DMS79 treated with DMSO at 0.1 percent for 48 hours (cell line): ENCODE measurements at regions not wholly inside any gene's neighbourhood (a gene's known extent, or its start where the extent isn't known, plus 50 kb on each side); places are given as distances from the start of the nearest gene placed in this dataset.
"Not testable (repeated sequence)": the region's sequence is repeated elsewhere in the genome, so short reads cannot be mapped to it uniquely, and the experiment has no call there.

Experiments
- DNase-seq: peaks from one replicate; lab custom pipeline; 2025; lab: John Stamatoyannopoulos, UW

DNA sequence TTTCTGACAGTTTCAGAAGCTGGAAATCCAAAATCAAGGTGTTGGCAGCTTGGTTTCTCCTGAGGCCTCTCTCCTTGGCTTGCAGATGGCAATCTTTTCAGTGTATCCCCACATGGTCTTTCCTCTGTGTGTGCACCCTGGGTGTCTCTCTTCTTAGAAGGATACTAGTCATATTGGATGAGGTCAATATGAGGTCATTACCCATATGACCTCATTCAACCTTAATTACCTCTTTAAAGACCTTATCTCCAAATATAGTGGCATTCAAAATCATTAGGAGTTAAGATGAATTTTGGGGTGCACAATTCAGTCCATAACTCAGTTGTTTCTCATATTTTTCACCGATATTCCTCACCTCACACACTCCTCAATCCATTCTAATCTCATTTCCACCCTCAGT, 92.4 kb upstream of the TGM3 start:
- no peak for DNase-seq

- no peak for DNase-seq
These were observed 91.8 kb upstream of the TGM3 start for GRCh38 chr20:2204021-2204420.

GRCh38 chr20:2206957-2207769, 88.6 kb upstream of the TGM3 start:
- DNase-seq = peak; percentile 41

DNA sequence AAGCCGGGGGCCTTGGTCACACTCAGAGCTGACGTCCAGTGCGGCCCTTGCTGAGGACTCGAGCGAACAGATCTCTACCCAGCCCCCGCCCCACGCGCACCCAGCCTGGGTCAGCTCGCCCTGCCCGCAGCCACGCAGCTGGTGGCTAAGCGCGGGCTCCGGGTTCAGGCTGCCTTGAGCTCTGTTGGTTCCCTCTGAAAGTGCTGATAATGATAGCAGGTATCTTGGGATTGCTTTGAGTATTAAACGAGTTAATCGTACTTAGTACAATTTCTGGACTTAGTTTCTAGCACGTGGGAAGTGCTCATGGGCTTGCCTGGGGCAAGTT, 88.1 kb upstream of the TGM3 start:
- DNase-seq = no peak

- no peak for DNase-seq
These were observed 86.9 kb upstream of the TGM3 start for GRCh38 chr20:2208897-2209296.

DNA sequence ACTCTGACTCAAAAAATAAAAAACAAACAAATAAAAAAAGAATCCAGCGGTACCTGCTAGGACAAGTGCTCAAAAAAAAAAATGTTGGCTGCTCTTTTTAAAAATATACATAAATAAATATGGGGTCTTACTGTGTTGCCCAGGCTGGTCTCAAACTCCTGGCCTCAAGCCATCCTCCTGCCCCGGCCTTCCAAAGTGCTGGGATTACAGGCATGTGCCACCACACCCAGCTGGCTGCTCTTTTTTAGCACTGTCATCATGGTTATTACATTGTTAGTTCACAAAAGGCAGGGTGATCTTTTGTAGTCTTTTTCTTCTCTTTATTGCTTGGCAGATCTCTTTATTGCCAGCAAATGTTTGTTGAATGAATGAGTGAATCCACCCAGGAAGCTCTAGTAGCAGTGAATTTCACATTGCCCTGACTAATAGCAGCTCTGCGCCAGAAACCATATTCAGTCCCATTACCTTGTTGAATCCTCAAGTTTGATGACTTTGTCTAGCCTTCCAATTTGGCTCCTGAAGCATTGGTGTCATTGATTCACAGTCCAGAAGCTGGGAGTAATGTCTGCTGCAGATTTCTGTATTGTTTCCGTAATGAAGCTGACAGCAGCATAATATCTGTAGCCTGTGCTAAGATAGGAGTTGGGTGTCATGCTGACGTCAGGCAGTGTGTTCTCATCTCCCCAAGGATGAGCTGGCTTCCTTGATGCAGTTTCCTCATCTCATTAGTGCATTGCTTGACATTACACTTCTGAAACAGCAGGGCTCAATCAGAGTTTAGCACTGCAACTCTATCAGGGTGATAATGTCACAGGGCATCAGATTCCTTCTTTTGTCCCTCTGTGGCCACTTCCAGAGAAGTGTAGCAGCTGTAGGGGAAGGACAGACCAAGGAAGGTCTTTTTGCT, 84.9 kb upstream of the TGM3 start:
- DNase-seq = no peak

- no peak for DNase-seq
These were observed 83.3 kb upstream of the TGM3 start for GRCh38 chr20:2212456-2213015.

- DNase-seq = no peak
These were observed 82.4 kb upstream of the TGM3 start for GRCh38 chr20:2213401-2213800.

DNA sequence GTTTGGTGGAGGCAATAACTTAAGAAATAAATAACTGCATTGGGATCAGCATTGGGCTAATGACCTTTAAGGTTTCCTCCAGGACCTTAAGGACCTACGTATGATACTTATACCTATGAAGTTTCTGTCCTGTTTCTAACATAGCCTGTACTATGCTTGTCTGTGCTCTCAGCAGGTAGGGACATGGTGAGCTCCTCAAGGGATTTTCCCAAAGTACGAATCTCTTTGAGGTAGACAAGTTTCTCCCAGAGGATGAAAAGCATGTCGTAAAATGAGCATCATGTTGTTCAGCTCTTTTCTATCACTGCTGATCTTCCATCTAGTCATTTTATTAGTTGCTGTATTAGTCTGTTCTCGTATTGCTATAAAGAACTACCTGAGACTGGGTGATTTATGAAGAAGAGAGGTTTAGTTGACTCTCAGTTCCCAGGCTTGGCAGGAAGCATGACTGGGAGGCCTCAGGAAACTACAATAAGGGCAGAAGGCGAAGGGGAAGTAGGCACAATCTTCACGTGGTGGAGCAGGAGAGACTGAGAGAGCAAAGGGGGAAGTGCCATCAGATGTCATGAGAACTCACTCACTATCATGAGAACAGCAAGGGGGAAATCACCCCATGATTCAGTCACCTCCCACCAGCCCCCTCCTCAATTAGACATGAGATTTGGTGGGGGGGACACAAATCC, 77.8 kb upstream of the TGM3 start:
- no peak for DNase-seq

GRCh38 chr20:2219481-2220006, 76.3 kb upstream of the TGM3 start:
- no peak for DNase-seq

GRCh38 chr20:2220298-2220697, 75.5 kb upstream of the TGM3 start:
- no peak for DNase-seq

- DNase-seq = no peak
These were observed 73.9 kb upstream of the TGM3 start for GRCh38 chr20:2221921-2222320.

- no peak for DNase-seq
These were observed 72.0 kb upstream of the TGM3 start for GRCh38 chr20:2223558-2224367.

GRCh38 chr20:2224368-2224639, 71.5 kb upstream of the TGM3 start:
- no peak for DNase-seq

DNA sequence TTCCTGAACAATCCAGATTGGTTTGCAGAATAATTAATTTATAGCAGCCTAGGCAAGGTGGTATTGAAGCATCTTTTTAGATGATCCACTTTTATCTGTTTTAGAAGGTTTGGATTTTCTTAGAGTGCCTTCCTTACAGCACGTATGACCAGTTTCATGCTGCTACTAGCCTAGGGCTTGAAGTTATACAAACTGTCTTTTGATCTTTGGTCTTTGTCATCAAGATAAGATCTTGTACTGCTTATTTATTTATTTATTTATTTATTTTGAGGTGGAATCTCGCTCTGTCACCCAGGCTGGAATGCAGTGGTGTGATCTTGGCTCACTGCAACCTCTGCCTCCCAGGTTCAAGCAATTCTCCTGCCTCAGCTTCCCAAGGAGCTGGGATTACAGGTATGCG, 68.5 kb upstream of the TGM3 start:
- not testable (repeated sequence) for DNase-seq

DNA sequence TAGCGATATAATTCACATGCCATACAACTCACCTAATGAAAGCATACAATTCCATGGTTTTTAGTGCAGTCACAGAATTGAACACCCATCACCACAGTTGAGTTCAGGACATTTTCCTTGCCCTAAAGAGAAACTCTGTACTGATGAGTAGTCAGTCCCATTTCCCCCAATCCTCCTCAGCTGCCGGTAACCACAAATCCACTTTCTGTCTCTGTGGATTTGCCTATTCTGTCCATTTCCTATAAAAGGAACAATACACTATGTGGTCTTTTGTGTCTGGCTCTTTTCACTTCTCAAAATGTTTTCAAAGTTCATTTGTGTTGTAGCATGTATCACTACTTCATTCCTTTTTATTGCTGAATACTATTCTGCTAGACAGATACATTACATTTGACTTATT, 67.9 kb upstream of the TGM3 start:
- DNase-seq = no peak

DNA sequence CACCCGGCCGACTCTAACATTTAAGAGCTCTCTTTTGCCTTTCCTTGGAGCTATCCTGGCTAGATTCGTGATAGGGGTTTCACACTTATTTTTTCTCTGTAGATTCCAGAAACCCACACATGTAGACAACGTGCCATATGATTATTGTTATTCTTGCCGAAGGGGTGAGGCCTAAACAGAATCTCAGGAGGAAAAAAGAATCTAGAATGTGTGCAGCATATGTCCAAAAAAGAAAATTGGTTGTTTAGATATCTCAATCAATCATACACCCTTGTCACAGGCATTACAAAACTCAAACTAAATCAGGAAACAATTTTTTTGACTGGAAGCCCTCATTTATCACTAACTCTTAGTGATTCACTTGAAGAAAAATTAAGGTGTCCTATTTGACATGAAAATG, 66.9 kb upstream of the TGM3 start:
- no peak for DNase-seq

- no peak for DNase-seq
These were observed 64.9 kb upstream of the TGM3 start for GRCh38 chr20:2230726-2231488.

GRCh38 chr20:2231701-2232100, 64.1 kb upstream of the TGM3 start:
- no peak for DNase-seq

- peak; percentile 53 for DNase-seq
These were observed 61.1 kb upstream of the TGM3 start for GRCh38 chr20:2234598-2235191.
